ENCODE measurements at regions not wholly inside any gene's neighbourhood (a gene's known extent, or its start where the extent isn't known, plus 50 kb on each side); places are given as distances from the start of the nearest gene placed in this dataset.
"Not testable (repeated sequence)": the region's sequence is repeated elsewhere in the genome, so short reads cannot be mapped to it uniquely, and the experiment has no call there.

- H3K9me3 ChIP-seq (ENCODE audit: control insufficient read depth in 2 of 2, low read length in 2 of 2), result no peaks in the 10 kb centered on the region
- no peaks in the 10 kb centered on the region for H3K4me1 ChIP-seq (ENCODE audit: control insufficient read depth in 2 of 2, insufficient read depth in 2 of 2, low read length in 2 of 2)
- H3K4me3 ChIP-seq (ENCODE audit: low read length in 2 of 2), result no peak overlapping the region
- no peaks in the 10 kb centered on the region for H3K36me3 ChIP-seq (ENCODE audit: control insufficient read depth in 2 of 2, insufficient read depth in 2 of 2, low read length in 2 of 2)
- H3K27me3 ChIP-seq (ENCODE audit: control insufficient read depth in 2 of 2, insufficient read depth in 2 of 2, low read length in 2 of 2), result no peaks in the 10 kb centered on the region
- H3K27ac ChIP-seq (ENCODE audit: low read depth in 2 of 2, low read length in 2 of 2), result no peak overlapping the region
- H3K9ac ChIP-seq (ENCODE audit: low read depth in 1 of 2, low read length in 2 of 2), result no peak overlapping the region
These were observed 443.0 kb upstream of the ADAMTS9 start for GRCh38 chr3:65130782-65131181.

- Histone ChIP-seq H3K4me3 (ENCODE audit: low read length in 2 of 2) (no peak overlapping the region), H3K4me1 (ENCODE audit: control insufficient read depth in 2 of 2, insufficient read depth in 2 of 2, low read length in 2 of 2) (no peaks in the 10 kb centered on the region), H3K9ac (ENCODE audit: low read depth in 1 of 2, low read length in 2 of 2) (no peak overlapping the region), H3K9me3 (ENCODE audit: control insufficient read depth in 2 of 2, low read length in 2 of 2) (no peaks in the 10 kb centered on the region), H3K27me3 (ENCODE audit: control insufficient read depth in 2 of 2, insufficient read depth in 2 of 2, low read length in 2 of 2) (no peaks in the 10 kb centered on the region), H3K36me3 (ENCODE audit: control insufficient read depth in 2 of 2, insufficient read depth in 2 of 2, low read length in 2 of 2) (no peaks in the 10 kb centered on the region), H3K27ac (ENCODE audit: low read depth in 2 of 2, low read length in 2 of 2) (no peak overlapping the region)
These were observed 440.5 kb upstream of the ADAMTS9 start for GRCh38 chr3:65128346-65128745.

- Histone ChIP-seq H3K4me3 (ENCODE audit: low read length in 2 of 2) (no peak overlapping the region), H3K27me3 (ENCODE audit: control insufficient read depth in 2 of 2, insufficient read depth in 2 of 2, low read length in 2 of 2) (no peaks in the 10 kb centered on the region), H3K9ac (ENCODE audit: low read depth in 1 of 2, low read length in 2 of 2) (no peak overlapping the region), H3K9me3 (ENCODE audit: control insufficient read depth in 2 of 2, low read length in 2 of 2) (no peaks in the 10 kb centered on the region), H3K27ac (ENCODE audit: low read depth in 2 of 2, low read length in 2 of 2) (no peak overlapping the region), H3K36me3 (ENCODE audit: control insufficient read depth in 2 of 2, insufficient read depth in 2 of 2, low read length in 2 of 2) (no peaks in the 10 kb centered on the region), H3K4me1 (ENCODE audit: control insufficient read depth in 2 of 2, insufficient read depth in 2 of 2, low read length in 2 of 2) (no peaks in the 10 kb centered on the region)
These were observed 439.0 kb upstream of the ADAMTS9 start for GRCh38 chr3:65126527-65127410.

- not testable (repeated sequence) for H3K4me3 ChIP-seq (ENCODE audit: low read length in 2 of 2); H3K4me1 ChIP-seq (ENCODE audit: control insufficient read depth in 2 of 2, insufficient read depth in 2 of 2, low read length in 2 of 2); H3K36me3 ChIP-seq (ENCODE audit: control insufficient read depth in 2 of 2, insufficient read depth in 2 of 2, low read length in 2 of 2); H3K9ac ChIP-seq (ENCODE audit: low read depth in 1 of 2, low read length in 2 of 2); H3K27me3 ChIP-seq (ENCODE audit: control insufficient read depth in 2 of 2, insufficient read depth in 2 of 2, low read length in 2 of 2); H3K9me3 ChIP-seq (ENCODE audit: control insufficient read depth in 2 of 2, low read length in 2 of 2); H3K27ac ChIP-seq (ENCODE audit: low read depth in 2 of 2, low read length in 2 of 2)
These were observed 432.4 kb upstream of the ADAMTS9 start for GRCh38 chr3:65120156-65120555.

- Histone ChIP-seq H3K4me3 (ENCODE audit: low read length in 2 of 2) (no peak overlapping the region), H3K27me3 (ENCODE audit: control insufficient read depth in 2 of 2, insufficient read depth in 2 of 2, low read length in 2 of 2) (no peaks in the 10 kb centered on the region), H3K9ac (ENCODE audit: low read depth in 1 of 2, low read length in 2 of 2) (no peak overlapping the region), H3K27ac (ENCODE audit: low read depth in 2 of 2, low read length in 2 of 2) (no peak overlapping the region), H3K36me3 (ENCODE audit: control insufficient read depth in 2 of 2, insufficient read depth in 2 of 2, low read length in 2 of 2) (no peaks in the 10 kb centered on the region), H3K9me3 (ENCODE audit: control insufficient read depth in 2 of 2, low read length in 2 of 2) (no peaks in the 10 kb centered on the region), H3K4me1 (ENCODE audit: control insufficient read depth in 2 of 2, insufficient read depth in 2 of 2, low read length in 2 of 2) (no peaks in the 10 kb centered on the region)
These were observed 431.2 kb upstream of the ADAMTS9 start for GRCh38 chr3:65118912-65119499.

- Histone ChIP-seq H3K27me3 (ENCODE audit: control insufficient read depth in 2 of 2, insufficient read depth in 2 of 2, low read length in 2 of 2) (no peaks in the 10 kb centered on the region), H3K9ac (ENCODE audit: low read depth in 1 of 2, low read length in 2 of 2) (no peak overlapping the region), H3K4me1 (ENCODE audit: control insufficient read depth in 2 of 2, insufficient read depth in 2 of 2, low read length in 2 of 2) (no peaks in the 10 kb centered on the region), H3K9me3 (ENCODE audit: control insufficient read depth in 2 of 2, low read length in 2 of 2) (no peaks in the 10 kb centered on the region), H3K27ac (ENCODE audit: low read depth in 2 of 2, low read length in 2 of 2) (no peak overlapping the region), H3K36me3 (ENCODE audit: control insufficient read depth in 2 of 2, insufficient read depth in 2 of 2, low read length in 2 of 2) (no peaks in the 10 kb centered on the region), H3K4me3 (ENCODE audit: low read length in 2 of 2) (no peak overlapping the region)
These were observed 426.2 kb upstream of the ADAMTS9 start for GRCh38 chr3:65114041-65114440.

GRCh38 chr3:65112751-65113300, 425.0 kb upstream of the ADAMTS9 start:
- no peak overlapping the region for H3K27ac ChIP-seq (ENCODE audit: low read depth in 2 of 2, low read length in 2 of 2)
- H3K4me3 ChIP-seq (ENCODE audit: low read length in 2 of 2), result no peak overlapping the region
- no peaks in the 10 kb centered on the region for H3K4me1 ChIP-seq (ENCODE audit: control insufficient read depth in 2 of 2, insufficient read depth in 2 of 2, low read length in 2 of 2)
- no peak overlapping the region for H3K9ac ChIP-seq (ENCODE audit: low read depth in 1 of 2, low read length in 2 of 2)
- H3K36me3 ChIP-seq (ENCODE audit: control insufficient read depth in 2 of 2, insufficient read depth in 2 of 2, low read length in 2 of 2), result no peaks in the 10 kb centered on the region
- no peaks in the 10 kb centered on the region for H3K27me3 ChIP-seq (ENCODE audit: control insufficient read depth in 2 of 2, insufficient read depth in 2 of 2, low read length in 2 of 2)
- no peaks in the 10 kb centered on the region for H3K9me3 ChIP-seq (ENCODE audit: control insufficient read depth in 2 of 2, low read length in 2 of 2)

GRCh38 chr3:65110661-65111060, 422.9 kb upstream of the ADAMTS9 start:
- no peak overlapping the region for H3K4me3 ChIP-seq (ENCODE audit: low read length in 2 of 2)
- no peak overlapping the region for H3K27ac ChIP-seq (ENCODE audit: low read depth in 2 of 2, low read length in 2 of 2)
- no peaks in the 10 kb centered on the region for H3K4me1 ChIP-seq (ENCODE audit: control insufficient read depth in 2 of 2, insufficient read depth in 2 of 2, low read length in 2 of 2)
- no peak overlapping the region for H3K9ac ChIP-seq (ENCODE audit: low read depth in 1 of 2, low read length in 2 of 2)
- H3K36me3 ChIP-seq (ENCODE audit: control insufficient read depth in 2 of 2, insufficient read depth in 2 of 2, low read length in 2 of 2), result no peaks in the 10 kb centered on the region
- no peaks in the 10 kb centered on the region for H3K27me3 ChIP-seq (ENCODE audit: control insufficient read depth in 2 of 2, insufficient read depth in 2 of 2, low read length in 2 of 2)
- H3K9me3 ChIP-seq (ENCODE audit: control insufficient read depth in 2 of 2, low read length in 2 of 2), result no peaks in the 10 kb centered on the region

GRCh38 chr3:65109966-65110500, 422.2 kb upstream of the ADAMTS9 start:
- Histone ChIP-seq H3K36me3 (ENCODE audit: control insufficient read depth in 2 of 2, insufficient read depth in 2 of 2, low read length in 2 of 2) (no peaks in the 10 kb centered on the region), H3K4me3 (ENCODE audit: low read length in 2 of 2) (no peak overlapping the region), H3K27me3 (ENCODE audit: control insufficient read depth in 2 of 2, insufficient read depth in 2 of 2, low read length in 2 of 2) (no peaks in the 10 kb centered on the region), H3K4me1 (ENCODE audit: control insufficient read depth in 2 of 2, insufficient read depth in 2 of 2, low read length in 2 of 2) (no peaks in the 10 kb centered on the region), H3K27ac (ENCODE audit: low read depth in 2 of 2, low read length in 2 of 2) (no peak overlapping the region), H3K9ac (ENCODE audit: low read depth in 1 of 2, low read length in 2 of 2) (no peak overlapping the region), H3K9me3 (ENCODE audit: control insufficient read depth in 2 of 2, low read length in 2 of 2) (no peaks in the 10 kb centered on the region)

- H3K27me3 ChIP-seq (ENCODE audit: control insufficient read depth in 2 of 2, insufficient read depth in 2 of 2, low read length in 2 of 2), result no peaks in the 10 kb centered on the region
These were observed 419.4 kb upstream of the ADAMTS9 start for GRCh38 chr3:65107174-65107573.

More at GRCh38 chr3:65107174-65107573, 419.4 kb upstream of the ADAMTS9 start:
- no peak overlapping the region for H3K4me3 ChIP-seq (ENCODE audit: low read length in 2 of 2)
- no peak overlapping the region for H3K27ac ChIP-seq (ENCODE audit: low read depth in 2 of 2, low read length in 2 of 2)
- H3K4me1 ChIP-seq (ENCODE audit: control insufficient read depth in 2 of 2, insufficient read depth in 2 of 2, low read length in 2 of 2), result no peaks in the 10 kb centered on the region
- no peaks in the 10 kb centered on the region for H3K9me3 ChIP-seq (ENCODE audit: control insufficient read depth in 2 of 2, low read length in 2 of 2)
- no peak overlapping the region for H3K9ac ChIP-seq (ENCODE audit: low read depth in 1 of 2, low read length in 2 of 2)
- H3K36me3 ChIP-seq (ENCODE audit: control insufficient read depth in 2 of 2, insufficient read depth in 2 of 2, low read length in 2 of 2), result no peaks in the 10 kb centered on the region
